ENCODE measurements at regions not wholly inside any gene's neighbourhood (a gene's known extent, or its start where the extent isn't known, plus 50 kb on each side); places are given as distances from the start of the nearest gene placed in this dataset.

DNA sequence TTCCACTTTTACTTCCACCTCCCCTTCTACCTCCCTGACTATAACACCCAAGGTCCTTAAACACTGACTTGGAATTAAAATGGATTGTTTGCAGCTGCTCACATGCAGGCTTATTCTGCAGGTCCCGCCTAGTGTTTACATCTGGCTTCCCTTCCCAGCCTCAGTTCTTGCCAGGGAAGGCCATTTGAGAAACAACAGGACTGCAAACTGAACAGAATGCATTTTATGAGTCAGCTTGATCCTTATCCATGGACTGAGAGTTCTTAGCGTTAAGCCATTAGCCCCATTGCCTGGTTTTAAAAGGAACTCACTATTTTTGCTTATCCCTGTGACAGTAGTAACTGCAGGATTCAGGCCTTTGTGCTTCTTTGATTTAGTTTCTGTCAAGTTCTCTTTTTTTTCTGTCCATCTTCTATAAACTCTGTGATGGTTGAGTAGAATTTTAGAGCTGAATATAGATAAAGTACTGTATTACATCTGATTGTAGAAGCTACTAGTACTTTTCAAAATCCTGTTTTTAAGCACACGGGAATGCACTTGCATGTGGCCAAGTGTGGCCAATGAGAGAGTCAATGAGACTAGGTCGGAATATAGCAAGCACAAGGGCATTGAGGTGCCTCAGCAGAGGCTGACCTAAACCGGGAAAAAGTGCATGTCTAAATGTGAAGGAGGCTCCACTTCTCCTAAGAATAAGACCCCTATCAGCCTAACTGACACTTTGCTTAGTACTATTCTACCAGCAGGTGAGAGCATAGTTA, 106.4 kb downstream of the TUSC7 start:
- intact Hi-C loops (cut with DNase I; ENCODE audit: low total_unique reads), result no loop called here
- Histone ChIP-seq H3K9me3 (no peaks in the 10 kb centered on the region), H3K27me3 (no peaks in the 10 kb centered on the region), H3K36me3 (no peaks in the 10 kb centered on the region), H3K4me3 (no peak overlapping the region), H3K27ac (no peak overlapping the region), H3K4me1 (no peaks in the 10 kb centered on the region)
- DNase-seq, result no peak
- TF ChIP-seq CTCF (IDR thresholded peaks at IDR 0.05), result no peak

GRCh38 chr3:116821371-116821770, 111.8 kb downstream of the TUSC7 start:
- intact Hi-C loops (cut with DNase I; ENCODE audit: low total_unique reads), result no loop called here

GRCh38 chr3:116824208-116824607, 114.6 kb downstream of the TUSC7 start:
- no peak for DNase-seq
- no peak overlapping the region for H3K4me3 ChIP-seq
- no peak overlapping the region for H3K27ac ChIP-seq
- H3K36me3 ChIP-seq, result no peaks in the 10 kb centered on the region
- H3K9me3 ChIP-seq, result no peaks in the 10 kb centered on the region
- no peaks in the 10 kb centered on the region for H3K4me1 ChIP-seq
- no peaks in the 10 kb centered on the region for H3K27me3 ChIP-seq
- intact Hi-C loops (cut with DNase I; ENCODE audit: low total_unique reads), result no loop called here
- TF ChIP-seq CTCF (IDR thresholded peaks at IDR 0.05), result no peak

More at GRCh38 chr3:116821371-116821770, 111.8 kb downstream of the TUSC7 start:
- Histone ChIP-seq H3K36me3 (no peaks in the 10 kb centered on the region), H3K4me3 (no peak overlapping the region), H3K9me3 (no peaks in the 10 kb centered on the region), H3K4me1 (no peaks in the 10 kb centered on the region), H3K27me3 (no peaks in the 10 kb centered on the region), H3K27ac (no peak overlapping the region)
- no peak for DNase-seq
- TF ChIP-seq CTCF (IDR thresholded peaks at IDR 0.05), result no peak

DNA sequence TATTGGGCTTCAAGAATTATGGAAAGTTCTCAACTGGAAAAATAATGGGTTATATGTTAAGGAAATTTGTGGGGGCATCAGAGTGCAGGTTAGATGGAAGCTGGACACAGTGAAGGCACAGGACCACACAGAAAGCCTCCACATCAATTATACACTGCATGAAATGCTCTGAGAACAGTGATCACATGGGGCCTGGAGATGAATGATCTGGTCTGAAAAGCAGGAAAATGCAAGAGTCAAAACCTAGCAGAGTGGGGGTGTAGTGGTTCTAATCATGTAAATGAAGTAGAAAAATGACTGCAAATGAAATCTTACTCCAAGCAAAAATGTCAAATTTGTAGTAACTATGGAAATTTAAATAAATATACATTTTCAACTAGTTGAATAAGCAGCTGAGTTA, 123.6 kb downstream of the TUSC7 start:
- no peak for TF ChIP-seq CTCF (IDR thresholded peaks at IDR 0.05)
- intact Hi-C loops (cut with DNase I; ENCODE audit: low total_unique reads), result no loop called here
- no peak for DNase-seq
- H3K27me3 ChIP-seq, result no peaks in the 10 kb centered on the region
- H3K9me3 ChIP-seq, result no peaks in the 10 kb centered on the region
- H3K27ac ChIP-seq, result no peak overlapping the region
- no peak overlapping the region for H3K4me3 ChIP-seq
- H3K4me1 ChIP-seq, result no peaks in the 10 kb centered on the region
- no peaks in the 10 kb centered on the region for H3K36me3 ChIP-seq

DNA sequence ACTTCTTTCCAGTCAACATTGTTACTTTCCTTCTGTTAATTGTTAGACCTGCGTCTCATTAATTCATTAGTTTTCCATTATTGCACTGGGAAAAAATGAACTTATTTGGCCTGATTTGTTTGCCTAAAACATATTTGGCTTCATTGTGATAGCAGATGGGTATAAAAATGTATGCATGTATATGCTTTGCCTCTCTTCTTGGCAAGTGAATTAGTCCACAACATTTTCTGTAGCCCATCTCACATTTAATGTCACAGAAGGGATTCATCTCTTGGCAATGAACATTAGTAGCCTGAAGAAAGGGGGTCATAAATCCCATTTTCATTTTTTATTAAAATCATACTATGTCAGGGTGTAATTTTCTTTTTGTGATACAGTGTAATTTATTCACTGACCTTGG, 125.2 kb downstream of the TUSC7 start:
- Histone ChIP-seq H3K9me3 (no peaks in the 10 kb centered on the region), H3K36me3 (no peaks in the 10 kb centered on the region), H3K27ac (no peak overlapping the region), H3K27me3 (no peaks in the 10 kb centered on the region), H3K4me3 (no peak overlapping the region), H3K4me1 (no peaks in the 10 kb centered on the region)
- intact Hi-C loops (cut with DNase I; ENCODE audit: low total_unique reads), result no loop called here
- TF ChIP-seq CTCF (IDR thresholded peaks at IDR 0.05), result no peak
- no peak for DNase-seq

DNA sequence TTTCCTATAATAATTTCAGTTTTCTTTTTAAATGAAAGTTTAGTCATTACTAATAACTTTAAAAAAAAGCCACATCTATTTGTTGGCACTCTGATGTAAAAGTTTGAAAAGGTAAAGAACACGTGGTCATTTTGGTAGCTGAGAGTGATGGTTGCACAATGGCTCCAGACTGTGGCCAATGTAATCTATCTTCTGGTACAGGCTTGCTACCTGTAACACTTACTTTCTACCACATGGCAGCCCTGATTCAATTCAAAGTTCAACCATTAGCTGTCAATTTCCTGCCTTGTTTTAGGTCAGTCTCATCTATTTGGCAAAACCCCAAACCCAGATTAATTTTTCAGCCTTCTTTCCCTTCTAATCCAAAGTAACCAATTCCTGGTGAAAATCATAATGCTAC, 126.1 kb downstream of the TUSC7 start:
- Histone ChIP-seq H3K36me3 (no peaks in the 10 kb centered on the region), H3K27me3 (no peaks in the 10 kb centered on the region), H3K9me3 (no peaks in the 10 kb centered on the region), H3K4me3 (no peak overlapping the region), H3K4me1 (no peaks in the 10 kb centered on the region), H3K27ac (no peak overlapping the region)
- intact Hi-C loops (cut with DNase I; ENCODE audit: low total_unique reads), result no loop called here
- DNase-seq, result no peak
- no peak for TF ChIP-seq CTCF (IDR thresholded peaks at IDR 0.05)
